ENCODE measurements at regions not wholly inside any gene's neighbourhood (a gene's known extent, or its start where the extent isn't known, plus 50 kb on each side); places are given as distances from the start of the nearest gene placed in this dataset.

DNA sequence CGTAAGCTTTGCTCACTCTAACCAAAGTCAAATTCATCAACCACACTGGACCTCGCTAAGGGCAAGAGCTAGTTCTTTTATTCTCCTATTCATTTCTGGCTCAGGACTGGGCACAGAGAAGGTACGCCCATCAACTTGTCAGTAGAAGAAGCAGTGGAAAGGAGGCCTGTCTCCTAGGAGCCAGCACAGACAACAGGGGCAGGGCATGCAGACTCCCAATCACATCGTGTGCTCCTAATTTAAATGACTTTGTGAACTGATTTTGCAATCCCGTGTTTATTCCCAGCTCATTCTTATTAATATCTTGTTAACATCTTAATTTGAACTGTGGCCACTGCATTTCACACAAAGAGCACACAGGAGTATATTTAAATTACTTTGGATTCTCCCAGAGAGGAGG is 161.1 kb upstream of the BCL6 start:
- TF ChIP-seq, protein P1, sequence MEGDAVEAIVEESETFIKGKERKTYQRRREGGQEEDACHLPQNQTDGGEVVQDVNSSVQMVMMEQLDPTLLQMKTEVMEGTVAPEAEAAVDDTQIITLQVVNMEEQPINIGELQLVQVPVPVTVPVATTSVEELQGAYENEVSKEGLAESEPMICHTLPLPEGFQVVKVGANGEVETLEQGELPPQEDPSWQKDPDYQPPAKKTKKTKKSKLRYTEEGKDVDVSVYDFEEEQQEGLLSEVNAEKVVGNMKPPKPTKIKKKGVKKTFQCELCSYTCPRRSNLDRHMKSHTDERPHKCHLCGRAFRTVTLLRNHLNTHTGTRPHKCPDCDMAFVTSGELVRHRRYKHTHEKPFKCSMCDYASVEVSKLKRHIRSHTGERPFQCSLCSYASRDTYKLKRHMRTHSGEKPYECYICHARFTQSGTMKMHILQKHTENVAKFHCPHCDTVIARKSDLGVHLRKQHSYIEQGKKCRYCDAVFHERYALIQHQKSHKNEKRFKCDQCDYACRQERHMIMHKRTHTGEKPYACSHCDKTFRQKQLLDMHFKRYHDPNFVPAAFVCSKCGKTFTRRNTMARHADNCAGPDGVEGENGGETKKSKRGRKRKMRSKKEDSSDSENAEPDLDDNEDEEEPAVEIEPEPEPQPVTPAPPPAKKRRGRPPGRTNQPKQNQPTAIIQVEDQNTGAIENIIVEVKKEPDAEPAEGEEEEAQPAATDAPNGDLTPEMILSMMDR (conservative IDR thresholded peaks at IDR 0.05), result no peak
- no peak for TF ChIP-seq ZFX (IDR thresholded peaks at IDR 0.05)
